DMS79 treated with DMSO at 0.1 percent for 48 hours (cell line): ENCODE measurements at regions not wholly inside any gene's neighbourhood (a gene's known extent, or its start where the extent isn't known, plus 50 kb on each side); places are given as distances from the start of the nearest gene placed in this dataset.
"Not testable (repeated sequence)": the region's sequence is repeated elsewhere in the genome, so short reads cannot be mapped to it uniquely, and the experiment has no call there.

ENCODE experiments used
- DNase-seq: peaks from one replicate; lab custom pipeline; 2025; lab: John Stamatoyannopoulos, UW

DNA sequence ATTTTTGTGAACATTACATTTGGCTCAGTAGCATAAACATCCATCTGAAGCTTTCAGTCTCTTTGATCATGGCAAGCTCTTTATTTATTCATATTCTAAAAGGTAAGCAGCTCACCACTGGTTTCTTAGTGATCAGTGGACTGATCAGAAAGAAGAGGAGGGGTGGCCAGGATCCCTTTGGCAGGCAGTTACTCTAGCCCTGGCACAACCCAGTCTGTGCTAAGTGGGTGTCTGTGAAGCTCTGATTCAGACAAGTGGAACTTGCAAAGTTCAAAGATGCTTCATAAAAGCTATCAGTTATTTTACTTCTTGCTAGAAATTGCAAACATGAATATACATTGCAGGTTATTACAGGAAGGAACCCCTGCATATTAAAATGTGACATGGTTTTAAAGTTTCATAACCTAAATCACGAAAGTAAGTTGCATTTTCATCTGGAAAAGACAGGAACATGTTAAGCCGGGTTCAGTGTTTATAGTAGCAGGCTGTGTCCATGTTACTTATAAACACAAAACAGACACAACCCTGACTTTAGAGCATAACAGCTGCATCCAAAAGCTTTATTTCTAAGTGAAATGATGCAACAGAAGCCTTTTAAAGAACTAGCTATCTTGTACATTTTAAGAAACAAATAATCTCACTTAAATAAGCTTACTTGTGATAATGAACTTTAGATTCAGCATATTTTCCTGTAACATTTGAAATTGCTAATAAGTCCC, 785.3 kb downstream of the MCTP2 start:
- DNase-seq: no peak

DNA sequence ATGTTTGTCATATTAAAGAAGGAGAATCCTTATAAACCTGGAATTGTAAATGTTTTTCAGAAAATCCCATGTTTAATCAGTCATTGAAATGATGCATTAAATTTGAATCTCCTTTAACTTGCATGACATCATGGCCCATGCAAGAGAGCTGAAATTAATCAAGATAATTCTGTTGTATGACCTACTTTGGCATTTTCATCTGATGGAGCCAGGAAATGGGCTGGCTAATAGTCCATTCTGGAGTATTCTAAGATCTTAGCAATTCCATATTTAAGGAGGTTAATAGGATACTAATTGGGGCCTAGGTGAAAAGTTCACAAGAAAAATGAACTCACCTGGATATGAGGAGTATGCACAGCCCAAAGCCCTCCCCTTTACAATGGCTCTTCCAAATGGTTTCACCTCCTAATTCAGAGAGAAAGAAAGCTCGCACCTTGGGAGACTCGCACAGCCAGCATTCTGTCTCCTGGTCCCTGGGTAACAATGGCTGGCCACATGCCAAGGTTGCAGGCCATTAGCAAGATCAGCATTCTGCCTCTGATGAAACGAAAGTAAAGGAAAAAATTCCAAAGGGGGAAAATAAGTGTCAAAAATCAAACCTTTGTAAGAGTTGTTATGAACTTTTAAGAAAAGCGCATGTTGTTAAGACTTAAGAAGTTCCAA, 786.4 kb downstream of the MCTP2 start:
- DNase-seq: no peak

DNA sequence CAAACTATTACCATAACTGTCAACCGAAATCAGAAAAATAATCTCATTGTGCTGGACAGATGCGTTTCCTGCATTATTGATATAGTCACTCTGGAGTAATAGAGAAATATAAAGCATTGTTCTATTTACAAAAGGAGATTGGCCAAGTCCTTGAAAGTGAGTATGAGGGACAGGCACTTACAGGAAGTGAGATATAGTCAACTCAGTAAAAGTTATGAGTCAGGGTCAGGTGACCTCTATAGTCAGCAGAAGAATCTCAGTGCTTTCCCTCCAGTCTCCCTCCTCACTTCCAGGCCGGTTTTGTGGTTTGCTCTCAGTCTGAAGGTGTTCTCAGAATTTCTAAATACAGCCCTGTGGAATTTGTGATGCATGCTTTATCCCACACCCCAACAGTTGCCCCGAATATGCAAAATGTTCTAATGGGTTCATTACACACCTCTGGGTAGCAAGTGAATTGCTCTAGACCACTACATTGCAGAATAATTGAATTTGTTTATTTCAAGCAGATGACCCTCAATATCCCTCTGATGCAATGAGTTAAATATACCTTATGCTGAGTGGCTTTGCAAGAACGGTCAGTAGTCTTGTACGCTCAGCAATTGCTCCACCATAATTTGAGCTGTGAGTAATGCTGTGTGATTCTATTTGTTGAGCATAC, 787.7 kb downstream of the MCTP2 start:
- no peak for DNase-seq

DNA sequence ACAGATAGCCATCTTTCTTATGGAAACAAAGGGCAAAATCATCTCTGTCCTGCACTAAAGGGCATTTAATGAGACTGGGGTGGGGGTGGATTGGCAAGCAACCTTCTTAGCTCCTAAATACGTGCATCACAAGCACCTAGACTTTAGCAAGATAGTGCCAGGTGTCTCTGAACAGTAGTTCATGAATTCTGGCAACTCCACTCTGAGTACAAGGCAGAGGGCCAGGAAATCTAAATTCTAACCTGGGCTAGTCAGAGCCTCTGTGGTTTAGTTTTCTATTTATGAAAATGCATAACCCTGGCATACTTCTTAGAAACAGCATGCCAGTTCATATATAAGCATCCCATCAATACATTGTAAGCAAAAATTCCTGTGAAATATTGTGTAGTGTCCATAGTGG, 788.5 kb downstream of the MCTP2 start:
- no peak for DNase-seq

DNA sequence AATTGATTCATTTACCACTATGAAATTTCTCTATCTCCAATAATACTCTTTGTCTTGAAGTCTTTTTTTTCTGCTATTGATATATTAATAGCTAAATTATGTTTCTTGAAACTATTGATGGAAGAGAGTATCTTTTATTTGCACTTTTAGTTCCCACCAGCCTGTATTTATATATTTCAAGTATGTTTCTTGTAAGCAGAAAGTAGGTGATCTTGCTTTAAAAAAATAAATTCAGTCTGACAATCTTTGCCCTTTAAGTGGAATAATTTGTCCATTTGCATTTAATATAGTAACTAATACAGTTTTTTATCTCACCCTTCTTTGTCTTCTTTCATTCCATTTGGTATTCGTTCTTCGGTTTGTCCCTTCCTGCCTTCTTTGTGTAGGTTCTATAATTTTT, 790.5 kb downstream of the MCTP2 start:
- DNase-seq: no peak

DNA sequence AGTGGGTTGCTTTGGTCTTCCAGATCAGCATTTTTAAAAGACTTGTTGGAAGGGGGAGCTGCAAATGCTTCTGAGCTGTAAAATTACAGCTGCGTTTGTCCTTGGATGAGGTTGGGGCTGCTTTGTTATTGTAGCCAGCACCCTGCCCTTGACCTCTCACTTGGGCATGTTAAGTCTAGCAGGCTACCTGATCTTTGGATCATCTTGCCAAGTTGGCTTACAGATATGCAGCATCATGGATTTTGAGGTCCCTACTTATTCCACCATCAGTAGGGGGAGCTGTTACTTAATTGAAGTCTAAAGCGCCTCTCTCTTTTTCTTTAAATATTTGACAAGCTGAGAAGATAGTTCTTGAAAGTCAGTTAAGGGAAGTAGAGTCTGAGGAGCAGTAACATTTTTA, 793.0 kb downstream of the MCTP2 start:
- no peak for DNase-seq

DNA sequence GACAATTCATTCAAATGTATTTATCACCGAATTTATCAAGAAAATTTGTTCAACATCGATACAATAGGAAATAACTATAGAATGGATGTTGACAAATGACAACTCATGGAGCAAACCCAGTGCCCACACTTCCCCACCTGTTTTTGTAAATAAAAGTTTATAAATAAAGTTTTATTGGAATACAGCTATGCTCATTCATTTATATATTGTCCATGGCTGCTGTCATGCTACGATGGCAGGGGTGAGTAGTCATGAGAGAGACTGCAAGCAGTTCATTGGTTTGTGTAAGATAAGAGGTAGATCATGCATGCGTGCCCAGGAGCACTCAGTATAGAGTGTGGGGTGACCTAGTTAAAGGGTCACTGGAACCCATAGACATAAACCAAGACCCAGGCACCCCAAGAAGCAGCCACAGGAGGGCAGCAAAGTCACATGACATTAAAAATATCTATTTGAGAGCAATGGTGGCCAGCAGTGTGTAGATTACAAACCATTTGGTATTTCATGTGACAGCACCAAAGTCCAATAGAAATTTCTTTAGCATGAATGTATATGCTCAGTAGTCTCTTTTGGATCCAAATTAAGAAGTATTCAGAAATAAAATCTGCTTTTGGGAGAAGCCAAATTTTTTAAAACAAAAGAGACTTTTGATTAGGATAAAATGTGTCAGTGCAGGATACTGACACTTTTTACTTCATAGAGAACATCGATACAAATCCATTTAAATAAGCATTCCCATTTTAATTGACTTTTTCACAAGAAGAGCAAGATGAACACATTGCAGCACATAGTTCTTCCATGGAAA, 794.8 kb downstream of the MCTP2 start:
- DNase-seq: no peak

DNA sequence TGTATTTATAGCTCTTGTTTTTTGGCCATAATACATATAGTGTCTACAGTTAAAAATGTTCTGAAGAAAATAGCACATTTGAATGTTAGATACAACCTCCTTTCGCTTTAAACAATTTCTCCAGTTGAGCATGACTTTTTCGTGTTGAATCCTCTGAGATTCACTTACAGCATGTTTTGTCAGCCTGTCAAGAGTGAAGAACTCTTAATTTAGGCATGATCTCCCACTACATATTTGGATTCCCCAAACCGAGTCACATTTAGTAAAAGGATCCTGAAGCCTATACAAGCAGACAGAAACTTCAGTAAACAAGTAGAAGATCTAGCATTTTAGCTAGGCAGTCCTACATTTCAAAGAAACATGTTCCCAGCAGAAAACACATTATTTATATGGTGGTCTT, 796.6 kb downstream of the MCTP2 start:
- no peak for DNase-seq

DNA sequence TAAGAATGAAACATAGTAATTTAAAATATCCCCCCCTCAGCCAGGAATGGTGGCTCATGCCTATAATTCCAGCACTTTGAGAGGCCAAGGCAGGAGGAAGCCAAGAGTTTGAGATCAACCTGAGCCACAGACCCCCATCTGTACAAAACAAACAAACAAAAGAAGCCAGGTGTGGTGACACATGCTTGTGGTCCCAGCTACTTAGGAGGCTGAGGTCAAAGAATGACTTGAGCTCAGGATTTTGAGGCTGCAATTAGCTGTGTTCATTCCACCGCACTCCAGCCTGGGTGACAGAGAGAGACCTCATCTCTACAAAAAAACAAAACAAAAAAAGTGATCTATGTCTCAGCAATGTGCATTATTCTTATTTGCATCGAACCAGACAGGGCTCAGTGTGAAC, 800.8 kb downstream of the MCTP2 start:
- DNase-seq: no peak

DNA sequence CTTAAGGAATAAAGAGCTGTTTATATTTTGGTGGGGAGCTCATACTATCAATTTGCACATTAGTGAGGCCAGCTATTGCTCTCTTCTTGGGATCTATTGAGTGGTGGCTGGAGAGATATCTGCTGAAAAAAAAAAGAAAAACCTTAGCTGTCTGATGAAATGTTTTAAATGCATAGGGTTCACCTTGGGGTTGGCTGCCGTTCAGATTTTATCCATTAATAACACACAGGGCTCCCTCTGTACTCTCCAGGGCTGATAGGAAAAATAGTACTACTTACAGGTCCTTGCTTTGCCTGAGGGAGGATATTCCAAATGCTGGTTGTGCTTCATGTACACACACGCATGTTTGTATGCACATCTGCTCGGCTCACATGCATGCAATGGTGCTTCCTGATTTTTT, 803.7 kb downstream of the MCTP2 start:
- no peak for DNase-seq

DNA sequence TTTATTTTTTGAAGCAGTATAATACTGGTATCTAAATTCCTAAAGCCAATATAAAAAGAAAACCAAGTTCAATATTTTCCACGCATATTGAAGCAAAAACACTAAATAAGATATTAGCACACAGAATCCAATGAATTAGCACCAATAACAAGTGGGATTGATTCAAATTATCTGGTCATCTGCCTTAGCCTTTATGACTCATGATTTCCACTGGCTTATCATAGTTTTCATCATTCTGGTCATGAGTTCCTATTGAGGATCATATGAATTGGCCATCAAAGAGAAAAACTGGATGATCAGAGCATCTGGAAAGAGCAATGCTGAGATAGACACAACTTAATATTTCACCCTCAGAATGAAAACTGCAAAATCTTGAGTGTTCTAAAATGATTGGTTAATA, 809.9 kb downstream of the MCTP2 start:
- DNase-seq: no peak

DNA sequence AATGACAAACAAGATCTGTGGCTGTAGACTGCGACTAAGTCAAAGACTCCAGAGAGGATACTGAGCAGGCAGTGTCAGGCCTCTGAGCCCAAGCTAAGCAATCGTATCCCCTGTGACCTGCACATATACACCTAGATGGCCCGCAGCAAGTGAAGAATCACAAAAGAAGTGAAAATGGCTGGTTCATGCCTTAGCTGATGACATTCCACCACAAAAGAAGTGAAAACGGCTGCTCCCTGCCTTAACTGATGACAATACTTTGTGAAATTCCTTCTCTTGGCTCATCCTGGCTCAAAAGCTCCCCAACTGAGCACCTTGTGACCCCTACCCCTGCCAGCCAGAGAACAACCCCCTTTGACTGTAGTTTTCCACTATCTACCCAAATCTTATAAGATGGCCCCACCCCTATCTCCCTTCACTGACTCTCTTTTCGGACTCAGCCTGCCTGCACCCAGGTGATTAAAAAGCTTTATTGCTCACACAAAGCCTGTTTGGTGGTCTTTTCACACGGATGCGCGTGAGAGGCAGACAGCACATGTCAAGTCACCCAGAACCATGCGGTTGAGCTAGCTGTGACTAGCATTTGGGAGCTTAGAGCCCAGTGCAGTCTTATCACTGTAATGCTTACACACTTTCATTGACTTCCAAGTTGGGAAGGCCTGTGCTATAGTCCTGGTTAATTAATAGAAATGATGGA, 812.0 kb downstream of the MCTP2 start:
- not testable (repeated sequence) for DNase-seq

DNA sequence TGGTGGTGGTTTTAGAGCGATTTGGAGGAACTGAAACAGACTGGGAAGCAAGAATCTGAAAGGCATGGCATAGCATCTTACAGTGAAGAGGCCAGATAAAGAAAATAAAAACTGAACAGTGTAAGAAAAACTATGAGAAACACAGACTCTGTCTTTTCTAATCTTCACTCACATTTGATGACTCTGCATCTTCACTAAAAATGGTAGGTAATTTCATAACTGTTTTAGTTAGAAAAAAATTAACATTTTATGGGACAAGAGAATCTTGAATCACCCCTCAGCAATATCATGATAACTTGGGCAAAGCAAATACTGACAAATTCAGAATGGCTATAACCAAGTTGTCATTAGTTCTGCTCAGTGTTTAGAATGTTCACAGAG, 812.6 kb downstream of the MCTP2 start:
- DNase-seq: no peak

DNA sequence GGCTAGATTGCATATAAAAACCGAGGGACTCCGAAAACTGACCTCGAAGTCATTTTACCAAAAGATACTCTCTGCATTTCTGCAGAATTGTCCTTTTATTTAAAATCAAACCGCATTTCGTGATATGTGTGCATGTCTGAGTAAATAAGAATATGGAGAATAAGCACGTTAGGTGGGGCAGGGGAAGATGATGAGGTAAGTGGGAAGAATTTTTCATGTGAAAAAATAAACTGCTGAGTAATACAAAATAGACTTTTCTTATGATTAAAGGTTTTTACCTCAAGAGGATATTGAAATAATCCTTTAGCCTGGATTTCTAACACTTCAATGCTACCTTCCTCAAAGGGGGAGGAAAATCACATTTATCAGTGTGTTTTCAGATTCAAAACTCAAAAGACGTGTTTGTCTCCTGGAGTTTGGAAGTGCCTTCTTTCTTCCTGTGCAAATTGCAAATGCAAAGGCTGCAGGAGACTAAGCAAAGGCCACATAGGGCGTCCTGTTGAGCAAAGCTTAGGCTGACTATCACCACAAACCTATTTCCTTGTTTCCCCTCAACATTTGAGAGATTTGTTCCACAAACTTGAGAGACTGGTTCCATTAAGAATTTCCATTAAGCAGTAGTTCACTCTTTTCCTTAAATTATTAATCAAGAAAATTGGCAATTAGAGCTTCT, 813.5 kb downstream of the MCTP2 start:
- DNase-seq: no peak

DNA sequence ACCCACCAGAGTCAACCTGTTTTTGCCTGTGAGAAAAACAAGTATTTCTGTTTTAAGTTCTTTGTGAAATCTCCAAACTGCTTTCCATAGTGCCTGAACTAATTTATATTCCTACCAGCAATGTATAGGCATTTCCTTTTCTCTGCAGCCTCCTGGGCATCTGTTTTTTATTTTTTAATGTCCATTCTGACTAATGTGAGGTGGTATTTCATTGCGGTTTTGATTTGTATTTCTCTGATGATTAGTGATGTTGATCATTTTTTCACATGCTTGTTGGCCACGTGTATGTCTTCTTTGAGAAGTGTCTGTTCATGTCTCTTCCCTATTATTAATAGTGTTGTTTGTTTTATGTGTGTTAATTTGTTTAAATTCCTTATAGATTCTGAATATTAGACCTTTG, 820.5 kb downstream of the MCTP2 start:
- DNase-seq: no peak

DNA sequence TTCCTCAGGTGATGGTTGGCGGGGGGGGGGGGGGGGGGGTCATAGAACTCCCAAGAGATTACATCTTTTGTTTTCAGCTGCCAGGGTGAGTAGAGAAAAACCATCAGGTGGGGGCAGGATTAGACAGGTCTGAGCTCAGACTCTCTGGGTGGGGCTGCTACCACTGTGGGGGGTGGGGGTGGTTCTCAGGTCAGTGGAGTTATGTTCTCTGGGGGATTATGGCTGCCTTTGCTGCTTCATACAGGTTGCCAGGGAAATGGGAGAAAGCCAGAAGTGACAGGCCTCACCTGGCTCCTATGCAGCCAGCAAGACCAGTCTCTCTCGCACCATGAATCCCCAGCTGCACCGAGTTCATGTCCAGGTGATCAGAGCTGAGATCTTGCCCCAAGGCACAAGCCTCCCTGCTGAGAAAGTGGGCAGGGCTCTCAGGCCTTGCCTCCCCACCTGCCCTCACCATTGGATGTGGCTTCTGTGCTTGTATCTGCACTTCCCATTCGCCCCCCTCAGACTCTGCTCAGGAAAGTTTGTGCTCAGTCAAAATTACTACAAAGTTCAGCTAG, 828.1 kb downstream of the MCTP2 start:
- DNase-seq: no peak

DNA sequence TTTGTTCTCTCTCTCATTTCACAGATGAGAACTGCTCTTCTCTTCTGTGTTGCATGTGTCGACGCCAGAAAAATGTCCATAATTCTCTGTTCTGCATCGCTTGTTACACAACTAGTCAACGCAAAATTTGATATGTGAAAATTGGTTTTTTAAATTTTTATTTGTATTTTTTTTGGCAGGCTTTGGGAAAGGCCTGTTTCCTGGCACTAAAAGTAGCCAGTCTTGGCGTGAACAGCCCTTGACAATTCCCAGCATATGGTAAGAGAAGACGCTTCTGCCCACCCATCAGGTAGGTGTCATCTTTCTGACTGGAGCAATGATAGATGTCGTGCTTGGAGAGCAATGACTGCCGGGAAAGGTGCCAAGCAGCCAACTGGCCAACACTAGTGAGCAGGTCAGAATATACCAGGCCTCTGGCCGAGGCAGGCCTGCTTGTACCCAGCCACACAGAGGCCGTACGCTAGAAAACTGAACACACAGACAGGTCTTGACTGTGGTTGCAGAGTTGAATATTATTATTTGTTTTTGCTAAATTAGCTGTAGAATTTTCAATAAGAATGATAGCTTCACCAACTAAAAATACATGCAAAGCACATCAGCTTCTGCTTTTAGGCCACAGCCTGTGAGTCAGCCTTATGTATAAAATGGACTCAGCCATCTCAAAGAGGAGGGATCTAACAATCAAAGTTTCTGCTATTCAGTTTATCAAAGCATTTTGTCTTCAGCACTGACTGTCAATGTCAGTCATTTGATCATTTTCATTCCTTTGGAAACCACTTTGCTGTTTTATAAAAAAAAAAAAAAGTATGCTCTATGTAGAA, 837.5 kb downstream of the MCTP2 start:
- DNase-seq: no peak

DNA sequence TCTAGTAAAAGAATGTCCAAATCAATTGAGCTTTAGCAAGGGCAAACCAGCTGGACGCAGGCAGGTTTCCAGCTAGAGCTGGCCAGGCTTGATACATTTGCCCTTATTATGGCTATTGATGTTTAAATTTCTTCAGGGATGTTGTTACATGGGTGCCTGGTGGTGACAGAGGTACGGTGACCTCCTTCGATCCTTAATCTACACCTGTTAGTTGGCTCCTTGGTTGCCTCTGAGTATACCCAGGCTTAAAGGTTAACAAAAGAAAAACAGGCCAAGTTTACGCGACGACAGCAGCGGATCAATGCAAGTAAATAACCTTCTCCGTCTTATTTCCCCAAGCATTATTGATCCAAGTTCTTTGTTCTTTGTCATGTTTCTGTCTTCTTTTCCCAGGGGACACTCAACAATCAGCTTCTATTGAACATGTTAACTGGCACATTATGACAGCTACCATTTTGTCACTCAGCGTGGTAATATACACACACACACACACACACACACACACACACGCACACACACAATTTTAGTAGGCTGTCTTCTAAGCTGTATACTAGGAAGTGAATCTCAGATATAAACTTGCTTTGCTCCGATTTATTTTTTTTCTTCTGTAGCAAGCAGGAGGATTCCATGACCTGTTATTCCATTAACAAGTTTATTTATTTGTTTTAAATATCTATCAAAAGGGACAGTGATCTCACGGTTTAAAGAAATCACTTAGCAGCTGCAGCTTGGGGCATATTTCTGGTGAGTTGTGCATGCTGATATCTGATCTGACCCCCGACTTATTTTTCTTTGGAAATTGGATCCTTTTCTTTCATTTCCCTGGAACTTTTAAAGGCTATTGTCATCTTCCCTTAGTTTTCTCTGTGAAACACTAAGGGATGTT, 844.7 kb downstream of the MCTP2 start:
- no peak for DNase-seq

DNA sequence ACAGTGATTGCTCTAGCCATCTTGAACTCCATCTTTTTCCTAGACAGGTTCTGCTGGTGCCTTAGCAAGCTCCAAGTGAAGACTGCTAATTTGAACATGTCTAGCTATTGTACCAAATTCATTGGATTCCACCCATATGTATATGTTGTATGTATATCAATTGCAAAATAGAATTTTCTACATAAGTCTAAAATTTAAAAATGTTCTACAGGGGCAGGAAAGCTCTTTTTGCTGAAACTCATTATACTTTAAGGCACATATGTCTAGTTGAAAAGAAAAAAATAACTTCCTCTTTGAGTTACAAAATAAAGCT, 845.3 kb downstream of the MCTP2 start:
- DNase-seq: no peak
